HepG2 (cell line): ENCODE measurements at regions not wholly inside any gene's neighbourhood (a gene's known extent, or its start where the extent isn't known, plus 50 kb on each side); places are given as distances from the start of the nearest gene placed in this dataset.

Source experiments
- ATAC-seq: fragments of 200-7000 bp; cut with Tn5 transposase; 3 replicates; pipeline ENCODE4 v1.9.1; 2020; ENCODE audit warnings: mild to moderate bottlenecking, moderate library complexity
- BruUV-seq: library from RNA; stranded (reverse); fragments of 400-500 nt; replicated peaks from 2 replicates; lab custom pipeline; 2021; lab: Mats Ljungman, UMichigan
- CTCF ChIA-PET: fragments of 300-600 bp; formaldehyde crosslinking; extraction: SDS; loops from one replicate; lab custom pipeline; 2021; ENCODE audit warnings: low total read pairs, inconsistent platforms, low intra/inter-chr PET ratio; lab: Yijun Ruan, JAX
- POLR2A ChIA-PET: fragments of 350-600 bp; sonication (Branson Sonifier 250); formaldehyde crosslinking; loops from one replicate; lab custom pipeline; 2020; ENCODE audit warnings: antibody characterized with exemption, inconsistent platforms; lab: Yijun Ruan, JAX
- DNase-seq: peaks from one replicate; pipeline ENCODE4 v3.0.0-alpha.2; 2015; ENCODE audit warnings: low spot score
- FAIRE-seq: peaks from 3 replicates; lab custom pipeline; 2011; peaks lifted over from hg19 to GRCh38; lab: Jason Lieb, UNC
- H2AFZ ChIP-seq: one replicate; pipeline ENCODE4 v1.6.1; 2011; ENCODE audit warnings: low read length, inconsistent platforms
- H3K27ac ChIP-seq: fragments of 300-600 bp; 3 replicates; pipeline ENCODE4 v1.8.0; 2011; ENCODE audit warnings: mixed run types, mild to moderate bottlenecking, mixed read lengths, low read length, inconsistent platforms; ENCODE audit not compliant: insufficient read depth; ENCODE audit errors: extremely low read length
- H3K27me3 ChIP-seq, 2 experiments: fragments of 200-600 bp in 1 of 2; 2 replicates in 1 of 2; 3 replicates in 1 of 2; pipeline versions ENCODE4 v1.6.0 to v1.8.0; 2011; ENCODE audit warnings: low read length in 2 of 2, mild to moderate bottlenecking in 2 of 2, moderate library complexity in 2 of 2, inconsistent platforms in 1 of 2; ENCODE audit not compliant: insufficient read depth in 2 of 2, control insufficient read depth in 1 of 2
- H3K36me3 ChIP-seq, 2 experiments: fragments of 200-600 bp in 1 of 2; replicated peaks in 1 of 2; 2 replicates in 1 of 2; 3 replicates in 1 of 2; pipeline versions ENCODE4 v1.5.1 to v1.8.0; 2011; ENCODE audit warnings: low read length in 2 of 2, inconsistent platforms in 1 of 2; ENCODE audit not compliant: insufficient read depth in 2 of 2, control insufficient read depth in 1 of 2
- H3K4me1 ChIP-seq: 2 replicates; pipeline ENCODE4 v1.5.1; 2012; ENCODE audit warnings: low read length, inconsistent platforms; ENCODE audit not compliant: insufficient read depth
- H3K4me2 ChIP-seq: 2 replicates; pipeline ENCODE4 v1.6.0; 2011; ENCODE audit warnings: low read depth, low read length, inconsistent platforms
- H3K4me3 ChIP-seq, 3 experiments: fragments of 200-600 bp in 1 of 3; sonication (generic), shearing (Covaris generic) in 1 of 3; replicated peaks in 1 of 3; 2 replicates each; pipeline ENCODE4 v1.5.1; 2011 to 2016; ENCODE audit warnings: low read length in 3 of 3, inconsistent platforms in 2 of 3, low read depth in 2 of 3, mild to moderate bottlenecking in 2 of 3, control low read depth in 1 of 3, mixed read lengths in 1 of 3; ENCODE audit not compliant: insufficient read depth in 1 of 3
- H3K79me2 ChIP-seq: one replicate; pipeline ENCODE4 v1.6.1; 2011; ENCODE audit warnings: low read length, inconsistent platforms; ENCODE audit not compliant: insufficient read depth
- H3K9ac ChIP-seq: 2 replicates; pipeline ENCODE4 v1.6.0; 2011; ENCODE audit warnings: mild to moderate bottlenecking, low read depth, low read length, inconsistent platforms; ENCODE audit not compliant: insufficient read depth
- H3K9me3 ChIP-seq: 2 replicates; pipeline ENCODE4 v1.5.1; 2012; ENCODE audit warnings: mild to moderate bottlenecking, low read length
- H4K20me1 ChIP-seq: 2 replicates; pipeline ENCODE4 v1.6.0; 2011; ENCODE audit warnings: inconsistent platforms, mild to moderate bottlenecking, low read length, moderate library complexity; ENCODE audit not compliant: insufficient read depth
- MTA1 ChIP-seq: sonication (generic); formaldehyde crosslinking; IDR thresholded peaks from 2 replicates; pipeline ENCODE4 v1.4.0; 2020; ENCODE audit warnings: missing genetic modification reagents, mild to moderate bottlenecking, borderline replicate concordance
- PBX2 ChIP-seq: IDR thresholded peaks from 2 replicates; pipeline ENCODE4 v1.6.1; 2016; ENCODE audit warnings: control low read depth
- POLR2G ChIP-seq: fragments of 200-400 bp; formaldehyde crosslinking; IDR thresholded peaks from 2 replicates; pipeline ENCODE4 v1.6.1; 2018; ENCODE audit warnings: mild to moderate bottlenecking, low read depth, low read length, moderate library complexity
- PRDM10 ChIP-seq: sonication (generic); formaldehyde crosslinking; IDR thresholded peaks from 2 replicates; pipeline ENCODE4 v1.4.0; 2020; ENCODE audit warnings: low read depth, missing genetic modification reagents
- ZNF296 ChIP-seq: sonication (generic); formaldehyde crosslinking; conservative IDR thresholded peaks from 2 replicates; pipeline ENCODE4 v1.5.0; 2020; ENCODE audit warnings: mild to moderate bottlenecking, missing genetic modification reagents
- ZNF34 ChIP-seq: sonication (generic); formaldehyde crosslinking; IDR thresholded peaks from 2 replicates; pipeline ENCODE4 v1.4.0; 2020; ENCODE audit warnings: mild to moderate bottlenecking, missing genetic modification reagents, borderline replicate concordance
- ZNF343 ChIP-seq: sonication (generic); formaldehyde crosslinking; IDR thresholded peaks from 2 replicates; pipeline ENCODE4 v1.4.0; 2020; ENCODE audit warnings: mild to moderate bottlenecking, missing genetic modification reagents
- ZNF460 ChIP-seq: sonication (generic); formaldehyde crosslinking; IDR thresholded peaks from 2 replicates; pipeline ENCODE4 v1.5.1; 2020; ENCODE audit warnings: missing genetic modification reagents, mild to moderate bottlenecking, borderline replicate concordance
- ZNF776 ChIP-seq: sonication (generic); formaldehyde crosslinking; IDR thresholded peaks from 2 replicates; pipeline ENCODE4 v1.4.0; 2020; ENCODE audit warnings: mild to moderate bottlenecking, missing genetic modification reagents
- WGBS: methylation state at CpG from one replicate; pipeline ENCODE4 v1.1.6; 2017; ENCODE audit warnings: low lambda C conversion rate; 5-methylcytosine and 5-hydroxymethylcytosine counted together
- in situ Hi-C: cut with HindIII; loops from 2 replicates; pipeline ENCODE4 v1.10.0; 2017; ENCODE audit warnings: low pct_unique_long_range_greater_than_20kb; ENCODE audit not compliant: extremely low pct_ligation_motif_present
- intact Hi-C: fragments of 100-400 bp; cut with micrococcal nuclease; formaldehyde crosslinking; loops from one replicate; pipeline ENCODE4 v1.10.0; 2022; ENCODE audit not compliant: unreplicated experiment

GRCh38 chr12:11961686-11962085 lies 109.1 kb upstream of the BCL2L14 start:
- no TSS peak for BruUV-seq
- CTCF ChIA-PET = no interaction called here
- 13% methylated on average over 3 of the region's 5 CpGs for WGBS

More at GRCh38 chr12:11961686-11962085, 109.1 kb upstream of the BCL2L14 start:
- no peaks in the 10 kb centered on the region for H4K20me1 ChIP-seq
- in situ Hi-C loops = no loop called here
- no peak overlapping the region for H3K27ac ChIP-seq
- DNase-seq (no peak), FAIRE-seq (no peak), ATAC-seq (no peak)
- intact Hi-C loops = loop anchor here (2.0 kb wide), 1 partner anchor 61 kb away; no protein-coding TSS in a partner anchor
- H3K9ac ChIP-seq = no peak overlapping the region
- no peak overlapping the region for H3K4me2 ChIP-seq
- peaks cover 0 to 15% of the 10 kb centered on the region in 2 experiments; a peak in 1 of 5 replicates for H3K27me3 ChIP-seq
- H3K4me3 ChIP-seq = no peak overlapping the region
- no peaks in the 10 kb centered on the region for H3K79me2 ChIP-seq
- no peaks in the 10 kb centered on the region for H3K36me3 ChIP-seq
- no peaks in the 10 kb centered on the region for H3K9me3 ChIP-seq
- POLR2A ChIA-PET = no interaction called here
- TF ChIP-seq ZNF776 (CRISPR knock-in tag) = no peak
- no peak for TF ChIP-seq ZNF460 (CRISPR knock-in tag)
- no peak for TF ChIP-seq PRDM10 (CRISPR knock-in tag)
- no peak for TF ChIP-seq MTA1 (CRISPR knock-in tag)
- no peak for TF ChIP-seq ZNF34 (CRISPR knock-in tag)
- no peak for TF ChIP-seq POLR2G
- no peak for TF ChIP-seq PBX2 (CRISPR knock-in tag)
- TF ChIP-seq ZNF343 (CRISPR knock-in tag) = no peak
- no peak for TF ChIP-seq ZNF296 (CRISPR knock-in tag)
- no peak overlapping the region for H2AFZ ChIP-seq
- H3K4me1 ChIP-seq = peaks cover 23% of the 10 kb centered on the region
